ENCODE measurements at regions not wholly inside any gene's neighbourhood (a gene's known extent, or its start where the extent isn't known, plus 50 kb on each side); places are given as distances from the start of the nearest gene placed in this dataset.

- TF ChIP-seq CTCF (IDR thresholded peaks at IDR 0.05 in 4 of 5, conservative IDR thresholded peaks at IDR 0.05 in 1 of 5) = no peak
- TF ChIP-seq POLR2A (IDR thresholded peaks at IDR 0.05) = no peak
Observed at GRCh38 chr5:38138574-38138973, 119.8 kb upstream of the EGFLAM start.

Data from gastrocnemius medialis (tissue), 4 donors.